Stimulated activated CD8-positive, alpha-beta memory T cell treated with anti-CD3 and anti-CD28 coated beads, Interleukin-7, amount 100 ng/mL, for 4 hours (primary cell): ENCODE measurements at regions not wholly inside any gene's neighbourhood (a gene's known extent, or its start where the extent isn't known, plus 50 kb on each side); places are given as distances from the start of the nearest gene placed in this dataset.
"Not testable (repeated sequence)": the region's sequence is repeated elsewhere in the genome, so short reads cannot be mapped to it uniquely, and the experiment has no call there.

Experiments
- DNase-seq, 2 donors: peaks; one replicate each; pipeline ENCODE4 v3.0.0-alpha.2; 2020; ENCODE audit warnings: low read depth in 2 of 2

DNA sequence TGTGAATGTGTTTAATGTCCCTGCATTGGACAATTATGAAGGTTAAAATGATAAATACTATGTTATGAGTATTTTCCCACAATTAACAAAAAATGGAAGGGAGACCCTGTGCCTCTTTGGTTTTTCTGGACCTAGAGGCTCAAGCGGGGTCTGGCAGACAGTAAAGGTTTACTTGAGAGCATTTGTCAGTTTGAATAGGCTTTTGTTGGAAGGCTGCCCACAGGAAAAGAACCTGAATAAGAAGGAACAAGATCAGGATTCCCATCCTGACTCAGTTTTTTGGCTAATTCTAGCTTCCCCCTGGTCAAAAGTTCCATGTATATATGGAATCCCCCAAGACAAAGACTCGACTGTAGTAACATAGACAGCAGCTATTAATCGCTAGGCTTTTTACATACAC, 150.9 kb upstream of the JUN start:
- DNase-seq = no peak

DNA sequence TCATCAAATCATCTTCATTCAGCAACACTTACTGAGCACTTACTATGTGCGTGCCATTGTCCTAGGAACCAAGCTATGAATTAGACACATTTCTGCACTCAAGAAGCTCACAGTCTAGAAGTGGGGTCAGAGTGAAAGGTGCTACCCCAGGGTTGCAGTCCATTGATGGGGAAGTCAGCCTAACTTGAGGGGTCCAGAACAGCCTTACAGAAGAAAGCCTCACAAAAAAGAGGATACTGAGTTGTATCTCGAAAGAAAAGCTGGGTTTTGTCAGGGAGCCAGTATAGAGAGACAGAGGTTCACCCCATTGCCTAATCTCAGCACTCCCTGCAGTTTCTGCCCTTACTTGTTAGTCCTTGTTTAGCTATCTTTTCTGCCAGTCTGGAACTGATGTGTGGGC, 153.1 kb upstream of the JUN start:
- DNase-seq = no peak

DNA sequence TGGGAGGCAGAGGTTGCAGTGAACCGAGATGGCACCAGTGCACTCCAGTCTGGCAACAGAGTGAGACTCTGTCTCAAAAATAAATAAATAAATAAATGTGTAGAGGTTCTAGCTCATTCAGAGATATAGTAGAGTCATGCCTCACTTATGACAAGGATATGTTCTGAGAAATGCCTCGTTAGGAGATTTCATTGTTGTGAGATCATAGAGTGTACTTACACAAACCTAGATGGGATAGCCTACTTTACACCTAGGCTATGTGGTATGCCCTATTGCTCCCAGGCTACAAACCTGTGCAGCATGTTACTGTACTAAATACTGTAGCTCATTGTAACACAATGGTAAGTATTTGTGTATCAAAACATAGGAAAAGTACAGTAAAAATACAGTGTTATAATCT, 155.3 kb upstream of the JUN start:
- DNase-seq = no peak

DNA sequence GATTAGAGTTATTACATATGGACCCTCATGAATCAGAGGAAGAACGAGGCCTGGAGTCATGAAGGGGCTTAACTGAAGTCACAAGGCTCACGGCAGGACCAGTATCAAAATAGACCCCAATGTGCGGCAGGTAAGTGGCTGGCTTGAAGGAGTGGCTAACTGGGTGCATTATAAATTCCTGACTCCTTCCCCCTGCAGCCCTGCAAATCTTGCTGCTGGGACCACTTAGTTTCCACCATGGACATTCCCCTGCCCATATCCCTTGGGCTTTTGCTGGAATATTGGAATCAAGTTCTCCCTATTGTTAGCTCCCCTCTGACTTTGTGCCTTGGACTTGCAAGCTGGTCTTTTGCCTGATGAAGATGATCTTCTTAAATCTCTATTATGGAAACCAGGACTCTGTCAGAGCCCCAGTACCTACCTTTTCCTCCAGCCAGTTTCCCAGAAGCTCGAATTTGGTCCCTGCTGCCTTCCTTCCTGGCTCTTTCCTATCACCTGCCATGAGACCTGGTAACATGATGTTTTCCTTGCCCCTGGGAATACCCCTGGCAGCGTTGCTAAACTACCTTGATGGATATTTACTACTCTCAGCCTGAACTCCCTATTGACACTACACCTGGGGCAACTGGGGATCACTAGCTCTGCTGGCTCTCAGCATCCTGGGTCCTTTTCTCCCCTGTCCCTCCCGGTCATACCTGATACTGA, 156.0 kb upstream of the JUN start:
- DNase-seq = no peak

DNA sequence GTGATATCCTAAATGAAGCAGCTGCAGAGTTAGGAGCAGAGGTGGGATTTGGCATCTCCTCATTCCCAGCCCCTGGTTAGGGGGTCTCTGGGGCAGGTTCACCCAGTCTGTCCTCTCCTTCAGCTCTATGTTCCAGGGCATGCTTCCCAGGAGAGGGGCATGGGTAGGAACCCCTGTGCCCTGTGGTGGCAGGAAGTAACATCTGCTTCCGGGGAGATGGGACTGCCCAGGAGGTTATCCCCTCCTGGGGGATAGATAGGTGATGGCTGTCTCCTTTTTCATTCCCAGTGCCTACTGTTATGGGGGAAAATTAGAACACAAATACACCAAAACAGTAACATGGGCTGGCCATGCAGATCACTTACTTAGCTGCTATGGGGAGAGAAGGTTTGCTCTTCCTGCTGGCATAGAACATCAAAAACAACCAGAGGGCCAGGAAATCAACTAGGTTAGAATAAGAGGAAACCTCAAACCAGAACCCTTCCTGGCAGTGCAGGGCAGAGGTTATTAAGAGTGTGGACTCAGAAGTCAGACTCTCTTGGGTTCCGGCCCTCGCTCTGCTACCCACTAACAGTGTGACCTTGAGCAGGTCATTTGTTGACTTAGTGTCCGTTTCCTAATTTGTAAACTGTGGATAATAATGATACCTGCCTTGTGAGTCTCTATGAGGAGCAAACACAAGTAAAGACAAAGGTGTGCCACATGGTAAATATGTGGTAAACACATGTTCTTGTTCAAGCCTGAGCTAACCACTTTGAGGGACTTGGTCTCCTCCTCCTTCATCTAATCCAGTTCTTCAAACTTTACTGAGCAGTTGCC, 157.8 kb upstream of the JUN start:
- DNase-seq = peak in 1 of 2 donors; percentile 12

DNA sequence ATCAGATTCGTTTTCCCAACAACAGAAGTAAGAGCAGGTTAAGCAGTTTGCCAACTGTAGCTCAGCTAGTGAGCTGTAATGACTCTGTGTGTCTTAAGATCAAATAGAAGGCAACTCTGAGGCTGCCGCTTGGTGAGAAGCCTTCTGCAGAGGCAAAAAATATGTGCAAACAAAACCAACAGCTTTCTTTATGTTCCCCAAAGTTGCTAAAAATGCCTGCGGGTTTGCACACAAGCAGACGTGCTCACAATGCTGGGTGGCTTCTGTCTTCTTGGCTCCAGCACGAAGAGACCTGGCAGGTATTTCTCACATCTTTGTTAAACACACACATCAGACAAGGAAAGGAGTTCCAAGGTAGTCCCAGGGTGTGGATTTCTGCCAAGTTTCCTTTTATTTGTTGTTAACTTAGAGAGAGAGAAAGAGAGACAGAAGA, 158.9 kb upstream of the JUN start:
- no peak for DNase-seq

DNA sequence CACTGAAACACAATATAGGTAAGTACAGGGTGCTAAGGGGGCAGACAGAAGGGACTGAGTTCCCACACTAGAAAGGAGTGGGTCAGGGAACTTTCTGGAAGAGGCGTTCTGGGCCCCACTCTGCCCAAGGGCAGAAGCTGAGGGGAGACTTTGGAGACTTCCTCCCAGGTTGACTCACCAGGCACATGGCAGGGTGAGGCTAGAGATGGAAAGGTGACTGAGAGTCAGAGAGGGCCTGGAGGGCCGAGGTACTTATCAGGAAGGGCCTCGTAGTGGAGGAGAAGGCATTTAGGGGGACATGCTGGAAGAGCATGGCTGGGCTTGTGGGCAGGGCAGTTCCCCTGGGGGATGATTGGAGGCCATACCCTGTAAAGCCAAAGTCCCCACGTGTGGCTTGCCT, 159.9 kb upstream of the JUN start:
- DNase-seq = no peak

DNA sequence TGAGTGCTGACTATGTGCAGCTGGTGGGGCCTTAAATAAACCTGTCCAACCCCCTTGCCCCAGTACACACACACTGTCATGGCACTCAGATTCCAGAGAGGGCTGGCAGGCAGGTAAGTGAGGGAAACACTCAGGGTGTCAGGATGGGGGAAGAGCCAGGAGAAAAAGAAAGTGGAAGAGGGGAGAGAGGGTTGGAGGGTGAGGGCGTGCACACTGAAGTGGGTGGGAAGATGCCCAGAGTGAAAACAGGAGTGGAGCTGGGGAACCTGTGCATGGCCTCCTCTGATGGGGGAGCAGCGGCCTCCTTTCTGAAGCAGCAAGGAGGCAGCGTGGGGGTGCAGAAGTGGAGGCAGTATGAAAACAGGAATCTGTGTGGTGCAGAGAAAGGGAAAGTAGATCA, 160.6 kb upstream of the JUN start:
- no peak for DNase-seq

DNA sequence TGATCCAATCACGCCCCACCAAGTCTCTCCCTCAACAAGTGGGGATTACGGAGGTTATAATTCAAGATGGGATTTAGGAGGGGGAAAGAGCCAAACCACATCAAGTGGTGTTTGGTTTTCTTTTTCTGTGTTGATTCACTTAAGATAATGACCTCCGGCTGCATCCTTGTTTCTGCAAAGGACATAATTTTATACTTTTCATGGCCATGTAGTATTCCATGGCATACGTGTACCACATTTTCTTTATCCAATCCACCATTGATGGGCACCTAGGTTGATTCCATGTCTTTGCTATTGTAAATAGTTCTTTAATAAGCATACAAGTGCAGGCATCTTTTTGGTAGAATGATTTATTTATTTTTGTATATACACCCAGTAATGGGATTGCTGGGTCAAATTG, 162.5 kb upstream of the JUN start:
- DNase-seq = no peak

DNA sequence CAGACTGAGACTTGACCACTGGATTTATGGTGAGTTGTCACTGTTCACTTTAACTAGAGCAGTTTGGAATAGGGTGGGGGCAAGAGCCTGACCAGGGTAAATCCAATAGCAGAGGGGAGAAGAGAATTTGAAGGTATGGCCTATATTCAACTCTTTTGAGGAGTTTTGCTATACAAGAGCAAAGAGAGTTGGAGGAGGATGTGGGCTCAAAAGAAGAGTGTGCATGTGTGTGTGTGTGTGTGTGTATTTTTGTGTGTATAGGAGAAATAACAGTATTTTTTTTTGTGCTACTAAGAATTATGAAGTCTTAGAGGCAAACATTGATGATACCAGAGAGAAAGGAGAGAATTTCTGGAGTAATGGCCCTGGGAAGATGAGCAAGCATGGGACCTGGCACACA, 164.8 kb upstream of the JUN start:
- no peak for DNase-seq

DNA sequence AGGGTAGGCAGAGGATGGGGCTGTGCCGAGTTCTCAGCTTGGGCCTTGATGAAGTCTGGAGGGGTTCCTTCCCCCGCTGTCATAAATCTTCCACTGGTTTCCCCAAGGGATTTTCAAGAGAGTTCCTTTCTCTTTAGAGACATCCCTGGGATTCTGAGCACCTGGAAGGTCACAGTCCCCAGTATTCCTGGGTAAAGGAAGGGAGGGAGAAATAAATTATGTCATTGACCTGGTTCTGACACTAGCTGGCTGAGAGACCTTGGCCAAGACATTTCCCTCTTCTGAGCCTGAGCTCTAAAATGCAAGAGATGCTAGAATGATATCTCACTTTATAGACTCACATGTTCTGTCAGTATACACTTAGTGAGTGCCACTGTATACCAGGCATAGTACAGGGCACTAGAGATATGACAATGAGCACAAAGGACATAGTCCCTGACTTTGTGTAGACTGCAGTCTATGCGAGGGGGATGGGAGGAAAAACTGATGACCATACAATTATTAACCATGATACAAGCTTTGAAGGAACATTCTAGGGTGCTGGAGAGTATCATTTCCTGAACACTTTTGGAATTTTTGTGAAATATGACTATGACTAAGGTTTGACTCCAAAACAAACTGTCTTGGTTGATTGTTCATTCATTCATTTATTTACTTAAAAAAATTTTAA, 165.8 kb upstream of the JUN start:
- DNase-seq = no peak

DNA sequence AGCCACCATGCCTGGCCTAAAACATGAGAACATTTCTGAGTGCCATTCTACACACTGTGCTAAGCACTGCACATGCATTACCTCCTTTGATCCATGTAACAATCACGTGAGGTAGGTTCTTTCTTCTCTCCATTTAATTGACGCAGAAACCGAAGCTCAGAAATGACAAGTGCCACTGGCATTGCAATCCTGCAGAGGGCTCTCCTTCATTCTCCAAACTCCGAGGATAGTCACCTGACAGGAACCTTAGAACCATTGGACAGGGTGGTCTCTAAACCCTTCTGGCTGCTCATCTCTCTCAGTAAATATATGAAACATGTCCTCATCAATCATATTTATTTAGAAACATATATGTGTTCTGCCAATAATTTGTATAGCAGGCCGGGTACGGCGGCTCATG, 167.1 kb upstream of the JUN start:
- DNase-seq = no peak

DNA sequence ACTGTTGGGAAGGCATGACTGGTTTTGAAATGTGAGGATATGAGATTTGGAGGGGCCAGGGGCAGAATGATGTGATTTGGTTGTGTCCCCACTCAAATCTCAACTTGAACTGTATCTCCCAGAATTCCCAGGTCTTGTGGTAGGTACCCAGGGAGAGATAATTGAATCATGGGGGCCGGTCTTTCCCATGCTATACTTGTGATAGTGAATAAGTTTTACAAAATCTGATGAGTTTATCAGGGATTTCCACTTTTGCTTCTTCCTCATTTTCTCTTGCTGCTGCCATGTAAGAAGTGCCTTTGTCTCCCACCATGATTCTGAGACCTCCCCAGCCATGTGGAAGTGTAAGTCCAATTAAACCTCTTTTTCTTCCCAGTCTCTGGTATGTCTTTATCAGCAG, 170.1 kb upstream of the JUN start:
- not testable (repeated sequence) for DNase-seq

DNA sequence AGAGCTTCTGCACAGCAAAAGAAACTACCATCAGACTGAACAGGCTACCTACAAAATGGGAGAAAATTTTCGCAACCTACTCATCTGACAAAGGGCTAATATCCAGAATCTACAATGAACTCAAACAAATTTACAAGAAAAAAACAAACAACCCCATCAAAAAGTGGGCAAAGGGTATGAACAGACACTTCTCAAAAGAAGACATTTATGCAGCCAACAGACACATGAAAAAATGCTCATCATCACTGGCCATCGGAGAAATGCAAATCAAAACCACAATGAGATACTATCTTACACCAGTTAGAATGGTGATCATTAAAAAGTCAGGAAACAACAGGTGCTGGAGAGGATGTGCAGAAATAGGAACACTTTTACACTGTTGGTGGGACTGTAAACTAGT, 179.4 kb upstream of the JUN start:
- not testable (repeated sequence) for DNase-seq

DNA sequence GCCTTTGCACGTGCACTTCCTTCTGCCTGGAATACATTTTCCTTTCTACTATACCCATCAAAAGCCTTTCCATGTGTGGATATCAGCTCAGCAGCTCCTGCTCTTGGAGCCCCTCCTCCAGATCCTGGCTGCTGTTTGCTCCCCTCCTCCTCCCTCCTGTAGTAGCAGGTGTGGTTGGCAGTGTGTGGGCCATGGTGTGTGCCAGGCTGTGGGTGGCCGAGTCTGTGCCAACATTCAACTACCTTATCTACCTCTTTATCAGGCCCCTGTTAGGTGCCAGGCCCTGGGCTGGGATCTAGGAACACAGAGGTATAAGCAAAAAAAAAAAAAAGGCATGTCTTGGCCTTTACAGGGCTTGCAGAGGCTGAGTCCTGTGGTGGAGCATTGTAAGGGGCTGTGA, 180.6 kb upstream of the JUN start:
- no peak for DNase-seq

DNA sequence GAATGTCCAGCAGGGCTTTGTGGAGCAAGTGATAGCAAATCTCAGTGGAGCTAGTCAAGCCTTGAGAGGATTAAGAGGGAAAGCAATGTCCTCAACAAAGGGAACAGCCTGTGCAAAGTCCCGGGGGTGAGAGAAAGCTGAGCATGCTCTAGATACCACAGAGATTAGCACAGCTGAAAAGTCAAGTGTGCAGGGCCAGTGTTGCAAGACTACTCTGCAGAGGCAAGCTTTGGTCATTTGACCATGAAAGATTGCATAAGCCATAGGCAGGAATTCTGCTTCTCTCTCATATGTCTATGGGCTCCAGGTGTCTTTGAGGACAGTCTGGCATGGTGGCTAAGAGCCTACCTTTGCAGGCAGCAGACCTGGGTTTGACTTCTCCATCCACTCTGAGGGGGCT, 181.0 kb upstream of the JUN start:
- no peak for DNase-seq

DNA sequence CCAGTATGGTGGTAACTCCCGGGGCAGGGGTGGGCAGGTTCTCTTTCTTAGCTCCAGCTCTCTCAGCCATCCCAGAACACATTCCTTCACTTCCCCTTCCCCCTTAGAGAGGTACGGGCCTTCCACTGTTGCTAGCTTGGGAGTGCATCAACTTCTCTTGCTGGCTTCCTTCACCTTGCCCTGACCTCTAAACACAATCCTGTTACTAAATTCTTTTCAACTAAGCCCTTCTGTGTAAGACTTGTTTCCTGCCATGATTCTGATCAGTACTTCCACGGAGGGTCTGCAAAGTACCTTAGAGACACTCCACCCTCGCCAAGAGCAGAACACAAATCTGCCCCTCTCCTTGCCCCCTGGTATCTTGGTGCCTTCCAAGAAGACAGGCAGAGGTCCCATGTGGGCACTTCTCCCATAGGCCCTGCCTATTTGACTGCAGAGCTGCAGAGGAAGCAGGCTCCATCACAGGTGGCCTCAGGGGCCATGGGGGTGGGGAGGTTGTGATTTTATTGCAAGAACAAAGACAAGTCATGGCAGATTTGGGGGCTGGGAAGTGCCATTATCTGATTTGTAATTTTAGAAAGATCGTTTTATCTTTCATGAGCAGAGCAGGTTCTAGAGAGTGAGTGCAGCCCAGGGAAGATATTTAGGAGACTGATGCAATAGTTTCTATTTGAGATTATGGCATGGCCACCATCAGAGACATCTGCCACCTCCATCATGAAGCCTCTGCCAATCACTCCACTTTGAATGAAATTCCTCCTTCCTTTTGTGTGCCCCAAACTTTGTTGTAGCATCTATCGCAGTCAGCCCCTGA, 182.5 kb upstream of the JUN start:
- no peak for DNase-seq

DNA sequence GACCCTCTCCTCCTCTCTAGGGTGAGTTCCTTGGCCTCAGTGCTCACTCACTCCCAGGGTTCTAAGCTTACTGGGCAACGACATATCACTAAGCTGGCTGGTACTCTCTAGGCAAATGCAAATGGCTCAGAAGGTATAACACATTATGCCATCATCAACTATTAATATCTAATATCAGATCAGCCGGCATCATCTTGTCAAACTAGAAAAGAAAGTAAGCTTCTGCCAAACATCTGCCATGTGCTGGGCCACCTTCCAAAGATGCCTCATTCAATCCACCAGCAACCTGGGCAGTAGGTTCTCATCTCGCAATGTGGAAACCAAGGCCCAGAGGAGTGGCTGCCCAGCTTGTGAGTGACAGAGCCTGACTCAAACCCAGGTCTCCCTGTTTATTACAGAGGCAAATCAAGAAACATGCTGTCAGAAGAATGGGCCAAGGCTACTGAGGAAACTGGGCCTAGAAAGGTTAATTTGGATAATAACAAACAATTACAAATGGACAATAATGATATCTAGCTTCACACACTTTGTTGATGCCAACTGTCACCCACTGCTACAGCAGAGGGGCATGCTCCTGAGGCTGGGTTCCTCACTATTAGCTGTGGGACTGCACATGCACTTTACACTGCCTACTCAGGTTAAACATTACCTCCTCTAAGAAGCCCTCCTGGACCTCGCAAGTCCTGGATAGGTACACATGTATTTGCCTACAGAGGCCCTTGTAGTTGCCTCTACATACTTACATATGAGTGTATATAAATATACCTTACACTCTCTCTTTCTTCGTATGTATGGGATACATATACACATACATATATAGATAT, 183.3 kb upstream of the JUN start:
- no peak for DNase-seq

DNA sequence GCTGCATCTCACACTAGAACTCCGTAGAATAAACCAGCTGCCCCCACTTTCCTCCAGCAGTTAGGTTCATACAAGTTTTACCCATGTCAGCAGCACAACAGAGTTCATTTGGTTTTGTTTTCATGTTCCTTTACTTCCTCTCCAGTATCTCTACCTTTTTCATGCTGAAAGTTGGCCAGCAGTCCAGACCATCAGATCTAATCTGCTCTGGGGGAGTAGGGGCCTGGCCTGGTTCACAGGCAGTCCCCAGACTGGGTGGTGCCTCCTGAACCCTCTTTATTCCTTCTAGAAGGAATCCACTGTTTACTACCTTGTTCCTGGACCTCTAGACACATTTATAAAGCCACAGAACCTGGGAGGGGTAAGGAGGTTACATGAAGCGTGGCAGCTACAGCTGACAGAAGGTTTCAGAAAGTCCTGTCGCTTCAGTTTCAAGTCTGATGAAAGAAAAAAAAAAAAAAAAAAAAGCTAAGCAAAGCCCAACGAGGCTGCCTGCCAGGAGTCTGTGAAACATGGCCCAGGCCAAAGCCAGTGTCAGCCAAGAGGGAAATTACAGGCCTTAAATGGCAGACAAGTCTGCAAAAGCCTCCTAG, 184.6 kb upstream of the JUN start:
- DNase-seq = no peak

DNA sequence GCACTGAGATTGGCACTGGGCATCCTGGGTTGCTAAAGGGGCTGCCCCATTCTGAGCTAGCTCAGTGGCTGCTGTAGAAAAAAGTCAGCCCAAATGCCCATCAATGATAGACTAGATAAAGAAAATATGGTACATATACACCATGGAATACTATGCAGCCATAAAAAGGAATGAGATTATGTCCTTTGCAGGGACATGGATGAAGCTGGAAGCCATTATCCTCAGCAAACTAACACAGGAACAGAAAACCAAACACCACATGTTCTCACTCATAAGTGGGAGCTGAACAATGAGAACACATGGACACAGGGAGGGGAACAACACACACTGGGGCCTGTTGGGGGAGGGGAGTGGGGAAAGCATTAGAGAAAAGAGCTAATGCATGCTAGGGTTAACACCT, 185.3 kb upstream of the JUN start:
- DNase-seq = not testable (repeated sequence)

DNA sequence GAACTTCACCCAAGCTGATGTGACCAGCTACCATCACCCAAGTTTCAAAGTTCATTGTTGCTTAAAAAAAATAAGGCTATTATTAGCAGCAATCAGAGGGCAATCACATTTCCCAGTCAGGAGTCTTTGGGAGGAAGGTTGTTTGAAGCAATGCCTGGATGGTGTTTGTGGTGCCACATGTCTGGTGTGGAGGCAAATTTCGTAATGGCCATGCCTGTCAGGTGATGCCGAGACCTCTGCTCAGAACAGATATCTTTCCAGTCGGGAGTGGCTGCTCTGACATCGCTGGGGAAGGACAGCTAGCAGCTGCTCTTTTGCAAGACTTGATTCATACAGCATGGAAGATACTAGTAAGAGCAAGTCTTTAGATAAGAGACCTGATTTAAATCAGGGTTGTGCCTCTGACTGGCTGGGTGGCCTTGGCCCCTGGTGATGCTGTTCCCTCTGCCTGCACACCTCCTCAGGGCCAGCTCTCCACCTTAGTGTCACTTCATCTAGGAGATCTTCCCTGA, 187.8 kb upstream of the JUN start:
- no peak for DNase-seq
